CMK (cell line): ENCODE measurements at regions not wholly inside any gene's neighbourhood (a gene's known extent, or its start where the extent isn't known, plus 50 kb on each side); places are given as distances from the start of the nearest gene placed in this dataset.

Experiments
- DNase-seq: peaks from one replicate; pipeline ENCODE4 v3.0.0-alpha.2; 2010; ENCODE audit warnings: low read depth

DNA sequence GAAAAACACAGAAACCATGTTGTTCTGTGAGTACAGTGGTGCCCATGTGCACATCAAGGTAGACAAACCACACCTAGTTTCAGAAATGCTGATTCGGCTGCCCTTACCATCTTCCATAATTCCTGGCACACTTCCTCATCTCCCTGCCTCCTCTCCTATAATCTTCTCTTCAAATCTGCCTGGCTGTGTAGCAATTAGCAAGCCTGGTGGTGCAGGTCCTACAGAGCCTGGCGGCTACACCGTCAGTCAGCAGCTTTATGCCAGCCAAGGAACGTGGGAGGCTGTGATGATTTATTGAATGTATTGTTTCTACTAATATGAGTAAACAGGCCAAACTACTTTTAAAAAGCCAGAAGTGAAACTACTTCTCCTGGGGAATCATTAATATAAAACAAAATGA is 106.8 kb downstream of the SEMA6D start:
- DNase-seq: no peak

DNA sequence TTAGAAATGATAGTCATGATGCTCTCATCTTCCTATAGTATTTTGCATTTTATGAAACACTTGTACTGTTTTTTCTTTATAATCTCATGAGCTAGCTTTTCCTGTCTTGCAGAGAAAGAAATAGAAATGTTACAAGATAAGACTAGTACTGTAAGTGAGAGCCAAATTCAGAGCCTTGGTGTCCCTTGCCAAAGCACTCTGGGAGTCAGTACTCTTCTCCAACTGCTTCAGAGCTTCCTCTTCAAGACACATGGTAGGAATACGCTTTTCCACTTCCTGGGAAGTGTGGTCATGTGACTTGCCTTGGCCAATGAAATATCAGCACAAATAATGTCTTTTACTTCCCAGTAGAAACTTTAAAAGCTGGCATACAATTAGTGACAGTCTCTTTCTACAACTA is 112.4 kb downstream of the SEMA6D start:
- no peak for DNase-seq

DNA sequence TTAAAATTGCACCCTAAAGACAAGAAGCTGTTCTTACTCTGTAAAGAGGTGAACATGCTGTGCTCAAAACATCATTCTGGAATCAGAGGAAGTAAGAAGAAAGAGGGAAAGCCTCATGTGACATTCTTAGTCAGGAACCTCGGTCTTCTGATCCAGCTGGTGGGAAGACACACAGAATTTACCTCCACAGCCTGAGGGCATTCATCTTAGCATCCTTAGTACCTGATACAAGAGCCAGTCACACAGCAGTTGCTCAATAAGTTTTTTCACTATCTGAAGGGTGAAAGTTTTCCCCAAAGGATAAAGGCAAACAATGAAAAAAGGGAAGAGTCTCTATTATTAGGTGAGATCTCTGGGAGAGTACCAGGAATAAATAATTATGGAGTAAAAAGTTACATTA is 116.8 kb downstream of the SEMA6D start:
- DNase-seq: no peak

DNA sequence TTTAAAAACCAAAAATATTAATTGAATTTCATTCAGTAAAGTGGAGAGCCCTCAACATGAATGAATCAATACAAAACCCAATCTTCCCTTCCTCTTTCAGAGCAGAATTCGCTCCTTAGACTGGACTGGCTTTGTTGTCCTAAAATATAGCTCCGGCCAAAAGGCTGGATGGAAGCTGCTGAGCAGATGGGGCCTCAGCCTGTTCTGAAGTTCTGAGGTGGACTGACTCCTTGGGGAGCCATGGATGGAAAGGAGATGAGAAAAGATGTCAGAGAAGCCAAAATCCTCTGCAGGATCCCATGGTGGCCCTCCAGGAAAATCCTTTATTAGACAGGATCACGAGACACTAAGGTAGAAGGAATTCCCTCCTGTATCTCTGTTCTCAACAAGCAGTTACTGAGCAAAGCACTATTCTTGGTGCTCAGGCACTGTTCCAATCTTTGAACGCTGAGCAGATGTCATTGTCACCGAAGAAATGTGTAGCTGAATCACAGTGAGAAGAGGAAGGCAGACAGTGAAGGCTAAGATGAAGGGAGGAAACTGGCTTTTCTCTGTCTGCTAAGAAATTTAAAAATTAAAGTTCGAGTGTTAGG is 122.0 kb downstream of the SEMA6D start:
- no peak for DNase-seq

DNA sequence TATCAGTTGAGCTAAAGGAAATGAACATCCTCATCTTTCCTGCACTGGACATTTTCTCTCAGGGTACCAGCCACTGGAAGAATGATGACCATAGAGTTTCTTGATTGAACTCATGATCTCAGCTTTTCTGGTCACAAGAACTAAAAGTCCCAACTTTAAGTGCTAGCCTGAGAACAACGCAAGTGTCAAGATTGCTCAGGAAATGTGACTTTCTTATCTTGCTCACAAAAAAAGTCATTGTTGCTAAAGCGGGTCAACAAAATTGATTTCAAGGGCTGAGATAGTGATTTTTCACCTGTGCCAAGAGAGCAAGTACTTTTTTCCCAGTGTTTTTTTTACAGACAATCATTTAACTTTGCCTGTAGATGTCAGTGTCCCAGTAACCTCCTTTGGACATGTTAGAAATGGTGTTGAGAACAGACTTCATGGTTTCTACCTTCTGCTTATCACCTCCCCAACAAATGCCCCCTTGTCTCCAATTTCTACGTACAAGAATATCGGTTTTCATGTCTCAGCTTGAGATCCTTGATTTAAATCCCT is 125.9 kb downstream of the SEMA6D start:
- no peak for DNase-seq

DNA sequence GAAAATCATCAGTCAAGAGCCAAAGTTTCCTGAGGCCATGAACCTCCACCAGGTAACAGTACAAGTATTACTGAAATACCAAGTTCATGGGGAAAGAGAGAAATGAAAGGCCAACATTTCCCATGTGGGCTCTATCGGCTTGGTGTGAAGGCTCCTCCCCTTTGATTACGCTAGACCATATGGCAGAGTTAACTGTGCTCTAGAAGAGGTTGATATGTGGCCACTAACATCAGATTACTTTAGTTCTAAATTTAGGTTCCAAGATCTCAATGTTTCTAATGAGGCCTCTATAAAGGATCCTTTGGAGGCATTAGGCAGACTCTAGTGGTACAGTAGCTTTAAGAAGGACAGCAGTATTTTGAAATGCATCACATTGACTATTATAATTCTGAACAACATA is 127.1 kb downstream of the SEMA6D start:
- DNase-seq: no peak

DNA sequence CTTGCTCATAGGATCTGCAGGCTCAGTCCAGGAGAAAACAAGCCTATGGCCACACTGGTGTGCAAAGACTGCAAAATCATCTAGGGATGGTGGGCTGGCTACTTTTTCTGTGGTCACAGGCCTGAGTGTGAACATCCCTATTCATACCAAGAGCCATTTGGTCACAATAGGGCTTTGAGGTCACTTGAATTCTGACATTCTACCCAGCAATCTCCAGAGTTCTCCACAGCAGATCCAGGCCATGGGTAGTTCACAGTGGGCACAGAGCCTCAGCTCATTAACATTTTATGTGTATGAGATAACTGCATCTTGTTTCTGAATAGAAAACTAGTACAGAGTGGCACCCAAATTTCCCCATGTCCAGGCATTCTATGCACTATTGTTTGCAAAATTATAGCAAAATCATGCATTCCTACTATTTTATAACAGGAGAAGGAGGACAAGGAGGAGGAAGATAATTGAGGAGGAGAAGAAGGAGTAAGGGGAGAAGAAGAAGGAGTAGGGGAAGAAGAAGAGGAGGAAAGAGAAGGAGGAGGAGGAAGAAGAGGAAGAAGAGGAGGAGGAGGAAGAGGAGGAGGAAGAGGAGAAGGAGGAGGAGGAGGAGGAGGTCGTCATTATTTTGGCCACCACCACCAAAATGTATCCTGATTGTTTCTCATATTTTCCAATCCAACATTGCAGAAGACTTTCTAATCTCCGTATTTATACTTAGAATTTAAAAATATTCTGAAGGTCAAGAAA is 129.0 kb downstream of the SEMA6D start:
- DNase-seq: no peak

DNA sequence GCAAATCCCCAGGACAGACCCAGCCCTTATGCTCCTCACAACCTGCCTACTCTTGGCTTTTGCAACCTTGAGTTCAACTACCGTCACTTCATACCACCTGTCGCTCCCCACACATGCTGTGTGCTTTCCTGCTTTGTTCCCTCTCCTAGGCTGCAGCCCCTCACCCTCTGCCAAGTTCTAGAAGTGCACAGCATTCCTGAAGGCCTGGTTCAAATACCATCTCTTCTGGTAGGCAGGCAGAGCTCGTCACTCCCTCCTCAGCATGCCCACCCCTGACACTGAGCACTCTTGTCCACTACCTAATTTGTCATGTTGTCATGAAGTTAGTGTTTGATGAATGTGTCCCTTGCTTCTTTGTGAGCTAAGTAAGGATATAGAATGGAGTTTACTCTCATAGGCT is 129.6 kb downstream of the SEMA6D start:
- DNase-seq: no peak

DNA sequence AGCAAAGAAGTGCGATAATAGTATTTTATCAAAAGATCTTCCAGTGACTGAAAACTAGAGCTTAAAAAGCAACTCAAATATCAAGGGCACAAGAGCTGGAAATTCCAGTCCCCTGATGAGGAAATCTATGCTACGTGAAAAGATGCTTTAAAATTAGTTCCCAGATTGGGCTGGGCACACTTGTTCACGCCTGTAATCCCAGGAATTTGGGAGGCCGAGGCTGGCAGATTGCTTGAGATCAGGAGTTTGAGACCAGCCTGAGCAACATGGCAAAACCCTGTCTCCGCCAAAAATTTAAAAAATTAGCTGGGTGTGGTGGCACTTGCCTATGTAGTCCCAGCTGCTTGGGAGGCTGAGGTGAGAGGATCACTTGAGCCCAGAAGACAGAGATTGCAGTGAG is 138.8 kb downstream of the SEMA6D start:
- DNase-seq: no peak

DNA sequence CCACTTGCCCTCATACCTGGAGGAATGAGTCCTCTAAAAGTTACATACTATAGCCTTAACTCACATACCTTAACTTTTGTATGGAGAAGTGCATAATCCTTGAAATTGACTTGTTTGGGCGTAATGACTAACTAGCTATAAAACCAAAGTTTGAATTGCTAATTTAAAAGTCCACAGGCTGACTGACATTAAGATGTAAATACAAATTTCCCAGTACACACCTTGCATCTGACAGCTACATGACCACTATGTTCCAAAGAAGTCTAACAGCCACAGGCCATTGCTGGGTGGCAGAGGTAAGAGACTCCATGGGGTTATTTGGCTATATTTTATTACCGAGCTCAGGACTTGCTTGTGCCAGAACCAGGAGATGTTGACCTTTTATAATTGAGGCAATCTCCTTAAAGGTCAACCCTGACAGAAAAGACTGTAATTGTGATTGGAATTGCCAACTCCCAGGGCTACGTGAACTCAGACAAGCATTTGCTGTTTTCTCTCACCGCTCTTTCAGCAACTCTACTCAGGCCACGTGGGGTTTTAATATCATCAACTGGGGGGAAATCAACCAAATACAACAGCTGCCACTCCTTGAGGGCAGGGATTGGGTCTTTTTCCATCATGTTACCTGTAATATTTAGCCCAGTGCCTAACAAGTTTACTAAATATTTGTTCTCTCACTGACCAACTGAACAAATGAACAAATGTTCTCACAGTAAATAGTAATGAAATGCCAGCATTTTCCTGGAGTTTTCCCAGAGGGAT is 139.9 kb downstream of the SEMA6D start:
- DNase-seq: no peak

DNA sequence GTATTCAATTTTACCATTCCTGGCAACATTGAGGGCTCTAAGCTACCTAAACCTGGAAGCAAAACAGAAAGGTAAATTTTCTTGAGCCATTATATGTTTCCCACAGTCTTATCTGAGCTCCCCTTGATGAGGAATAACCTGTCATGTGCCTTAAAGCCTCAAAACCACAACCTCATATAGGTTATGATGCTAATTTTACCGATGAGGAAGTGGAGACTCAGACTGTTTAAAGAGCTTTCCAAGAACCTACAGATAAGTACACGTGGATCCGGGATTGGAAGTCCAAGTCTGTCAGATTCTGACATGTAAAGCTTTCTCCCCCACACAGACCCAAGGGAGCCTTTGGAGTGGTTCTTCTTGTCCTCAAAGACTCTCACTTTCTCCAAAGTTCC is 140.5 kb downstream of the SEMA6D start:
- DNase-seq: no peak

DNA sequence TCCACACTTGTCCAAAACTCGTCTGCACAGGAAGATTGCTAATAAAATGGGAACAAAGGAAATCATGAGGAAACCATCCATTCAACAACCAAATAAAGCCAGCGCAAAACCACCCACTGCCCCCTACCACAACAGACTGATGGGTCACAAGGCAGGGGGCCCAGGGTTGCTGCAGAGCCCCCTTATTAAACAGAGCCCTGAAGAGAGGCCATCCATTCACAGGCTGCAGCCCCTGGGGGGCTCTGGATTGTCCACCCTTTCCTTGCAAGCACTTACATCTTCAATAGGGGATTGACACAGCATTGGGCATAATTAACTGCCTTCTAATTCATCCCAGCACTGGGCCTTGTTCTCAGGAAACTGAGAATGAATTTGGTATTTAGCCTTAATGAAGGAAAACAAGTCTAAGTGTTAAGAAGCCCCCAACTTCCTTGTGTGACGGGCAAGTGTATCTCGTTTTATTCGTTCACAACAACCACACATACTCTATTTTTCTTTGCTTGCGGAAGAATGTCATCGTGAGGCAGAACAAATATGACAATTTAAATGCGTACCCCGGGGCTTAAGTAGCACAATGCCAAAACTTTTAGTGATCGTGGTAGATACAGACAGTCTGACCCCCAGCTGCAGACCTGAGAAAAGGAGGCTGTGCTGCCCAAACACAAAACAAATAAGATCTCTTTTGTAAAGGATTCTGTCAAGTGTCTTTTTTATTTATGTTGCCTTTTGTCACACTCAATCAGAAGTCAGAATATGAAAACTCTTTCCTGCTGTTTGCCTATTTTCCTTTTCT is 144.0 kb downstream of the SEMA6D start:
- no peak for DNase-seq

DNA sequence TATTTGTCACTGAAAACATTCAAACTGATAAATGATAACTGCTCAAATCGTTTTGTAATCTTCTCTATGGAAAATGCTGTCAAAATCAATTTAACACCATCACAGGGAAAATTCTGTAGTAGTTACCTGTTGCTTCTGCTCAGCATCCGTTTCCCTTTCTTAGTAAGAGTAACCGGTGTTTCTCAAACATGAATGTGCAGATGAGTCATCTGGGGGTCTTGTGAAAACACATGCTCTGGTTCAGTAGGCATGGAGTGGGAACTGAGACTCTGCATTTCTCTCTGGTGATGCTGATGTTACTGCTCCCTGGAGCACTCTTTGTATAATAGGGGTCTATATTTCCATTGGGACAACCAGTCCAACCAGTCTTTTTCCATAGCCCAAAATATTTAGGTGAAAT is 145.1 kb downstream of the SEMA6D start:
- DNase-seq: no peak

DNA sequence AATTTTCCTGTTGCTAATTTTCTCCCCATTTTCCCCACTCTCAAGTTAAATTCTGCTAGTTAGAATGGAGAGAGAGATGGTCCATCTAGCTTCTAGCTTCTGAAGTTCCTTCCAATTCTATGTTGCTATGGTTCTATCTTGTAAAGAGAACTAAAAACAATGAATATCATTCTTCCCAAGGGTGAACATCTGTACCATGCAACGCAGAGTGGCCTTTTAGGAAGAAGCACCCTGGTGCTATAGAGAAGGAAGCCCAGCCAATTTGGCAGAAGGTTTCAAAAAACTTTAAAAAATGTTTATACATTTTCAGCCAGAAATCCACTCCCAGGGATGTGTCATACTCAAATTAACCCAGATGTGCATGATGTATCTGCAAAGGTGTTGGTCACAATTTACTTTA is 149.1 kb downstream of the SEMA6D start:
- no peak for DNase-seq

DNA sequence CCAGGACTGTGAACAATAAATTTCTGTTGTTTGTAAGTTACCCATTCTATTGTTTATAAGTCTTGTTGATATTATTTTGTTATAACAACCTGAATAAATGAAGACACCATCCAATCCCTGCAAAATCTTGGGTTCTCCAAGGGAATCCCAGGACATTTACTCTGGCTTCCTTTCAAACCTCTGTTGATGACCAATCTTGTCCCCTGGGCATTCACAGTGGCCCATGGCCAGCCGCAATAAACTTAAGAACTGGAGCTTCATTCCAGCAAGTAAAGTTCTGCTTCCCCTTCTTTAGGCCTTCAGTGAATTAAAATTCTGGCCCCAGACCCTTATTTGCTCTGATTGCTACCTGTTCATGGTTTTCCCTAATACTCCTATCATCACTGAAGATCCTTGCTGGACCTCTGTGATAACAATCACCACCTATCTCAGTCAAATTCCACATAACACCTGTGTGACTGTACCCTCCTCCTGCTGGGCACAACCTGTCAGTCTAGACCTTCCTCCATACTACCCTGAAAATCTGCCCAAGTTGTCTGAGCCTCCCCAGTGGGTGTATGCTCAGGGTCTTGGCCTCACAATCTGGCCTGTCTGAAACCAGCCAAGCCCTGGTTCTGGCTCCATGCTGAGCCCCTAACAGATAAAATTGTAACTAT is 153.1 kb downstream of the SEMA6D start:
- no peak for DNase-seq

DNA sequence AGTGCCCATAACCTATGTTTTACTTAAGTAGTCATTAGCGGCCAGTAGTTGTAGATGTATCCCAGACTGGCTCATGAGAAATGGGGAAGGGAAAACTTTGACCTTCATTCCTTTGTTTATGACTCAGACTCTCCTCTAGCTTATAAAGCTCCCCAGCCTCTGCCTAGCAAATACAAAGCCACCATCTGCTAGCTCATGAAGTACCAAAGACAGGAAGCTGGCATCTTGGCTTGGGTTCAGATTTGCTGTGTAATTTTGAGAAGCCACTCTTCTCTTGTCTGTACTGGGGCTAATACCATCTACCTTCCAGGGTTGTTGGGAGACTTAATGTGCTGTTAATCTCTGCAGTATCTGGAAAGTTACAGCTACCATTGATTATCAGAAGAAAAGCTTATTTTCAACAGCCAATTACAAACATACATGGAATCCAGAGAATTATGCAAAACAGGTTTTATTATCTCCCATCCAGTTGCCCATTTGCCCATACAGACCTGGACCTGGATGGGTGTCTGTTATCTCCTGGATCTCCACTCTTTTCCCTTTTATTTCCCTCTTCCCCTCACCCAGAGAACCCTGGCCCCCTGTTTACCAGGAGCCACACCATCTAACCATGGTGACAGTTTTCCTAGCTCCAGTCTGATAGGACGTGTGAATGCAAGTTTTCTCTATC is 153.8 kb downstream of the SEMA6D start:
- DNase-seq: no peak

DNA sequence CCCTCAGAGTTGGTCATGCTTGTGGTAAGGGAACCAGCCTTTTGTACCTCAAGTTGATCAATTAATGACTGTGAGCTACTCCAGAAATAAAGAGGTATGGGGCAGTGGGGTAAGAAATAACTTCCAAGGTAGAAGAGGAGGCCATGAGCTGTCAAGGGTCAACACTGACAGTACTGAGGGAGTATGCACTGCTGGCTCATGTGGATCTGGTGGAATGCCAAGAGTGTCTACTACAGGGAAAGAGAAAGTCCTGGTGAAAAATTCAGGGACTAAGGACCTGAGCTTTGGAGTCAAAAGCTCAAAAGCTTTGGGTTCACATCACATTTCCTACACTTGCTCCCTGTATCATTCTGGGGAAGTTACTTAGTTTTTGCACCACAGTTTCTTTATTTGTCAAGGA is 154.9 kb downstream of the SEMA6D start:
- DNase-seq: no peak

DNA sequence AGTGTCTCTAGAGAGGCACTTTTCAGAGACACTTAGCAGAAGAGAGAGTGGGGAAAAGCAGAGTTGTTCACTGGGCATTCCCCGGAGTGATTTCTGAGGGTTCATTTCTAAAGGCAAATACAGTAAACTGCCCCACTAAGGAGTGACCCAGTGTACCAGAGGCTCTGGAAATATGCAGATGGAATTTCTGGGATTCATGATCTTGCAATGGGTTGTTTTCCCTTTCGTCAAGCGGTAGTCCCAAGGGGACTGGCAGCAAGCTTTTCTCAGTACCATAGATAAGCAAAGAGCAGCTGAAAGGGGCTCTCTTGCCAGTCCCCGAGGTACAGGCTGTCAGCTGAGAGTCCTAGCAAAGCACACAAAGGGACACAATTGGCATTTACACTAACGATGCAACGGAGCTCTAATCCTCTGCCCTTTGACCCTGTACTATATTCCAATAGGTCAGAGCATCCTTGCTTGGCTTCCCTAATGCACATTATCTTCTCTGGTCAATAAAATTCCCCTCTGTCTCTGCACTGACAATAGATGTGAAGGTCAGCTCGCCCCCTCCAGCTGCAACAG is 155.6 kb downstream of the SEMA6D start:
- no peak for DNase-seq

DNA sequence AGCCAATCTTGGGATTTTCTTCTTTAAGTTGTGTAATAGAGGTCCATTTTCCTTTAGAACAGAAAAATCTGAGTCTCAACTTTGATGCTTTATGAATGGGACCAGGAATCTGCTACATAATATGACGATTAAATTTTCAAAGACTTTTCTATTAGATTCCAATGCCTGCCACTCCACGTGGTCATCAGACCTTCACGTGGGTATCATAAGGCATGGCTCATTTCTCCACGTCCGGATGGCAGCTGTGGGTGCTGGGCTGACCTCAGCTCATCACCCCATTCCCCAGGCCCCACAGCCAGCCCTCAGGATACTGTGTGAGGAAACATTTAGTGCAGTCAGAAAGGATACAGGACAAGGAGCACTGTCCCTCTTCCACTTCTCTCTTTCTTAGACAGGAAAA is 159.7 kb downstream of the SEMA6D start:
- DNase-seq: no peak

DNA sequence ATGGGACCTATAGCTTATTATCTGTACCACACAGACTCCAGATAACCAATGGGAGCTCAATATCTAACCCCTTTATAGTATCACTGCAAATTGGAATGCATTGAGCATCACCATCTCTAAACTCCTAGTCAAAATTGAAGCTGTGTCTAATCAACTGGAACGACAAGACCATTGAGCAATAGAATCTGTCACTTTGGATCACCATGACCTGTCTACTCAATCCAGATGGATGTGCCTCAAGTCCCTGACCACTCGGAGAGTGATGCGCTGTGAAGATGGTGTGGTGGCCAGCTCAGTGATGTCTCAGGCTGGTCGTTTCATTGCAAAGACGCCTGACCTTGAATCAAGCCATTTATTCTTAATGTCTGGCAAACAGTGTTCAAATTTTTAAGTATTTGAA is 160.5 kb downstream of the SEMA6D start:
- no peak for DNase-seq

DNA sequence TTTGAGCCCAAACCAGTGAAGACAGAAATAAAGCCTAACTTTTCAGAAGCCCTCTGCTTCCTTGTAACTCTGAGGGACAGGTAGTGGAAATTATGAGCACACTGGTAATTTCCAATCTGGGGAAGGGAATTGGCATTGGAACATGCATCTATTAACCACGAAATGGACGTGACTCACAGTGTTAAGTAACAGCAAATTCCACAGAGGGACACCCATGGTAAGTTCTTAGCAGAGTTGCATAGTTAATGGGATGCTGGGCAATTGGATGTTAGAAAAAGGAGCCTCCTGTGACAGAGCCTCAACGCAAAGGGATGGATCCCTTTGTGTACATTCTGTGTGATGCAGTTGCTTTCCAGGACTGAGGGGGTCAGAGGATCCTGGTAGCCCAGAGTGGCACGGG is 168.6 kb downstream of the SEMA6D start:
- no peak for DNase-seq
